Natural killer cell (primary cell): ENCODE measurements at regions not wholly inside any gene's neighbourhood (a gene's known extent, or its start where the extent isn't known, plus 50 kb on each side); places are given as distances from the start of the nearest gene placed in this dataset.

Source experiments
- ATAC-seq, 3 donors: fragments of 150-1000 bp in 2 of 3; fragments of 200-7000 bp in 1 of 3; cut with Tn5 transposase; 1 replicate in 1 of 3; 2 replicates in 2 of 3; pipeline ENCODE4 v1.10.0; 2021; ENCODE audit warnings: mild to moderate bottlenecking in 2 of 3, moderate library complexity in 2 of 3
- DNase-seq, 2 donors: peaks; one replicate each; pipeline versions ENCODE4 v3.0.0 to v3.0.0-alpha.2; 2013 to 2021; ENCODE audit warnings: mixed read lengths in 1 of 2
- H3K27ac ChIP-seq: one replicate; pipeline ENCODE4 v1.5.1; 2013; ENCODE audit warnings: mild to moderate bottlenecking, low read length
- H3K27me3 ChIP-seq: one replicate; pipeline ENCODE4 v1.6.1; 2013; ENCODE audit warnings: low read length; ENCODE audit not compliant: control insufficient read depth, insufficient read depth
- H3K36me3 ChIP-seq: one replicate; pipeline ENCODE4 v1.6.1; 2013; ENCODE audit warnings: low read length; ENCODE audit not compliant: control insufficient read depth, insufficient read depth
- H3K4me1 ChIP-seq: one replicate; pipeline ENCODE4 v1.6.1; 2013; ENCODE audit warnings: low read length; ENCODE audit not compliant: control insufficient read depth, insufficient read depth
- H3K4me3 ChIP-seq: one replicate; pipeline ENCODE4 v1.5.1; 2013; ENCODE audit warnings: low read length
- H3K9me3 ChIP-seq: one replicate; pipeline ENCODE4 v1.6.1; 2013; ENCODE audit warnings: low read length; ENCODE audit not compliant: control insufficient read depth, insufficient read depth
- H3K27ac Mint-ChIP-seq, 2 donors: one replicate each; pipeline ENCODE4 v1.8.0; 2022; ENCODE audit warnings: mild to moderate bottlenecking in 2 of 2, mixed read lengths in 2 of 2, moderate library complexity in 1 of 2
- H3K27me3 Mint-ChIP-seq, 2 donors: one replicate each; pipeline ENCODE4 v1.8.0; 2022; ENCODE audit warnings: low read depth in 2 of 2, mixed read lengths in 2 of 2
- H3K36me3 Mint-ChIP-seq: one replicate; pipeline ENCODE4 v1.8.0; 2022; ENCODE audit warnings: mixed read lengths
- H3K4me1 Mint-ChIP-seq, 2 donors: one replicate each; pipeline ENCODE4 v1.8.0; 2022; ENCODE audit warnings: mixed read lengths in 2 of 2
- H3K4me3 Mint-ChIP-seq: one replicate; pipeline ENCODE4 v1.8.0; 2022; ENCODE audit warnings: mild to moderate bottlenecking, moderate library complexity, mixed read lengths
- H3K9me3 Mint-ChIP-seq, 2 donors: one replicate each; pipeline ENCODE4 v1.8.0; 2022; ENCODE audit warnings: mixed read lengths in 2 of 2
- CTCF ChIP-seq: fragments of 200-600 bp; IDR thresholded peaks from one replicate; pipeline ENCODE4 v1.8.0; 2022; ENCODE audit warnings: antibody characterized with exemption
- WGBS: methylation state at CpG from one replicate; pipeline ENCODE4 v1.1.7; 2013; ENCODE audit warnings: missing lambda C conversion rate; ENCODE audit not compliant: insufficient coverage; 5-methylcytosine and 5-hydroxymethylcytosine counted together
- intact Hi-C: fragments of 100-400 bp; cut with micrococcal nuclease; formaldehyde crosslinking; loops from one replicate; pipeline ENCODE4 v1.14.2; 2022

- 85% methylated on average over 6 of the region's 6 CpGs for WGBS
These were observed 112.6 kb upstream of the ERRFI1 start for GRCh38 chr1:8138673-8139072.

GRCh38 chr1:8137481-8138244, 111.6 kb upstream of the ERRFI1 start:
- no peak for ATAC-seq

More at GRCh38 chr1:8138673-8139072, 112.6 kb upstream of the ERRFI1 start:
- intact Hi-C loops, result no loop called here
- H3K4me1 ChIP-seq, result no peaks in the 10 kb centered on the region
- no peak overlapping the region for H3K27ac ChIP-seq
- Mint-ChIP-seq H3K27me3 (peaks cover 21 to 37% of the 10 kb centered on the region in 2 donors), H3K4me1 (peaks cover 0 to 8% of the 10 kb centered on the region in 2 donors), H3K9me3 (no peaks in the 10 kb centered on the region), H3K27ac (no peak overlapping the region), H3K36me3 (no peaks in the 10 kb centered on the region), H3K4me3 (no peak overlapping the region)
- no peak for ATAC-seq
- no peak for DNase-seq
- H3K9me3 ChIP-seq, result no peaks in the 10 kb centered on the region
- TF ChIP-seq CTCF, result no peak
- H3K27me3 ChIP-seq, result no peaks in the 10 kb centered on the region
- H3K4me3 ChIP-seq, result no peak overlapping the region
- no peaks in the 10 kb centered on the region for H3K36me3 ChIP-seq

GRCh38 chr1:8136766-8137165, 110.7 kb upstream of the ERRFI1 start:
- no peak overlapping the region for H3K27ac Mint-ChIP-seq
- H3K4me1 Mint-ChIP-seq, result peaks cover 0 to 13% of the 10 kb centered on the region in 2 donors
- no peaks in the 10 kb centered on the region for H3K36me3 Mint-ChIP-seq
- WGBS, result 79% methylated on average over 5 of the region's 5 CpGs
- Histone ChIP-seq H3K9me3 (no peaks in the 10 kb centered on the region), H3K4me1 (no peaks in the 10 kb centered on the region), H3K4me3 (no peak overlapping the region), H3K27me3 (no peaks in the 10 kb centered on the region), H3K36me3 (no peaks in the 10 kb centered on the region), H3K27ac (no peak overlapping the region)
- H3K4me3 Mint-ChIP-seq, result no peak overlapping the region
- peaks cover 27 to 52% of the 10 kb centered on the region in 2 donors for H3K27me3 Mint-ChIP-seq
- intact Hi-C loops, result no loop called here
- no peak for ATAC-seq
- H3K9me3 Mint-ChIP-seq, result no peaks in the 10 kb centered on the region
- TF ChIP-seq CTCF, result no peak
- no peak for DNase-seq

More at GRCh38 chr1:8137481-8138244, 111.6 kb upstream of the ERRFI1 start:
- no peak overlapping the region for H3K27ac ChIP-seq
- intact Hi-C loops, result no loop called here
- no peaks in the 10 kb centered on the region for H3K36me3 Mint-ChIP-seq
- H3K27me3 Mint-ChIP-seq, result peaks cover 23 to 44% of the 10 kb centered on the region in 2 donors
- H3K27ac Mint-ChIP-seq, result no peak overlapping the region
- no peaks in the 10 kb centered on the region for H3K9me3 ChIP-seq
- H3K36me3 ChIP-seq, result no peaks in the 10 kb centered on the region
- no peak for DNase-seq
- peaks cover 0 to 13% of the 10 kb centered on the region in 2 donors for H3K4me1 Mint-ChIP-seq
- H3K27me3 ChIP-seq, result no peaks in the 10 kb centered on the region
- TF ChIP-seq CTCF, result no peak
- H3K4me3 Mint-ChIP-seq, result no peak overlapping the region
- no peaks in the 10 kb centered on the region for H3K9me3 Mint-ChIP-seq
- 48% methylated on average over 10 of the region's 13 CpGs for WGBS
- H3K4me1 ChIP-seq, result no peaks in the 10 kb centered on the region
- H3K4me3 ChIP-seq, result no peak overlapping the region

GRCh38 chr1:8135250-8135649, 109.1 kb upstream of the ERRFI1 start:
- H3K36me3 Mint-ChIP-seq, result no peaks in the 10 kb centered on the region
- intact Hi-C loops, result no loop called here

More at GRCh38 chr1:8135250-8135649, 109.1 kb upstream of the ERRFI1 start:
- H3K27me3 ChIP-seq, result no peaks in the 10 kb centered on the region
- H3K4me3 ChIP-seq, result no peak overlapping the region
- WGBS, result 94% methylated on average over 7 of the region's 7 CpGs
- no peaks in the 10 kb centered on the region for H3K9me3 ChIP-seq
- no peaks in the 10 kb centered on the region for H3K36me3 ChIP-seq
- no peak for TF ChIP-seq CTCF
- DNase-seq, result no peak
- no peak overlapping the region for H3K4me3 Mint-ChIP-seq
- H3K4me1 Mint-ChIP-seq, result peaks cover 0 to 13% of the 10 kb centered on the region in 2 donors
- no peaks in the 10 kb centered on the region for H3K4me1 ChIP-seq
- no peak overlapping the region for H3K27ac Mint-ChIP-seq
- peaks cover 27 to 52% of the 10 kb centered on the region in 2 donors for H3K27me3 Mint-ChIP-seq
- H3K9me3 Mint-ChIP-seq, result no peaks in the 10 kb centered on the region
- ATAC-seq, result no peak
- H3K27ac ChIP-seq, result no peak overlapping the region
